HG03457 (cell line): ENCODE measurements at regions not wholly inside any gene's neighbourhood (a gene's known extent, or its start where the extent isn't known, plus 50 kb on each side); places are given as distances from the start of the nearest gene placed in this dataset.

Source experiments
- ATAC-seq: cut with Tn5 transposase; IDR thresholded peaks from one replicate; pipeline ENCODE4 v1.9.1; 2021; ENCODE audit warnings: moderate number of reproducible peaks; ENCODE audit not compliant: unreplicated experiment

DNA sequence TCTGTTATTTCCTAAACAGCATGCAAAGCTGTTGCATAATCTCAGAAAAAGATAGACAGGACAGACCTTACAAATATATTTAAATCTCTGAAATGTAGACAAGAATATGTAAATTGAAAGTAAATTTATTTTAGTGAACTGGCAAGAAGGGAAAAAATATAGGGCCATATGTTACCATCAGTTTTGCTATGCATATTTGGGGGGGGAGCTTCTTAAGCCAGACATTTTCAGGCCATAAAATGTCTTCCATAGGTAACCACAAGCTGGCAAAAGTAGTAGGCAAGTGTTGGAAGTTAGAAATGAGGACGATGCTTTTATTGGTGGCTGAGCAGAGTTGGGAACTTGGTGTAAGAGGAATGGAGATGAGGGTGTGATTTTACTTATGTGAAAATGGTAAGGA, 272.0 kb upstream of the CXXC4 start:
- no peak for ATAC-seq

DNA sequence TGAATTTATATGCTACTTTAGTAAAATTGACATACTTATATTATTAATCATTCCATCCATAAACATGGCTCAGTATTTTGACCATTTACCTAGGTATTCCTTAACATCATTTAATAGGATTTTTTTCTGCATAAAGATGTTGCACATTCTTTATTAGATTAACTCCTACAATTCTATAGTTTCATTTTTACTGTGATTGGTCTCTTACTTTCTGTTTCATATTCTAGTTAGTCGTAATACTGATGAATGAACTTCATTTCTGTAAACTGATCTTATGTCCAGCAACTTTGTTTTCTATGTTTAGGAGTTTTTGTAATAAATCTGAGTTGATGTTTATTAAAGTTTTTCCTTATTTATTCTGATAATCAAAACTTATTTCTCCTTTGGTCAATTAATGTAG, 278.2 kb upstream of the CXXC4 start:
- peak; percentile 84 for ATAC-seq

- no peak for ATAC-seq
Observed at GRCh38 chr4:104795264-104795939, 300.7 kb upstream of the CXXC4 start.

- ATAC-seq = no peak
Observed at GRCh38 chr4:104811727-104812126, 317.0 kb upstream of the CXXC4 start.

GRCh38 chr4:104815665-104816064, 321.0 kb upstream of the CXXC4 start:
- no peak for ATAC-seq

- ATAC-seq = no peak
Observed at GRCh38 chr4:104818579-104818978, 323.9 kb upstream of the CXXC4 start.

DNA sequence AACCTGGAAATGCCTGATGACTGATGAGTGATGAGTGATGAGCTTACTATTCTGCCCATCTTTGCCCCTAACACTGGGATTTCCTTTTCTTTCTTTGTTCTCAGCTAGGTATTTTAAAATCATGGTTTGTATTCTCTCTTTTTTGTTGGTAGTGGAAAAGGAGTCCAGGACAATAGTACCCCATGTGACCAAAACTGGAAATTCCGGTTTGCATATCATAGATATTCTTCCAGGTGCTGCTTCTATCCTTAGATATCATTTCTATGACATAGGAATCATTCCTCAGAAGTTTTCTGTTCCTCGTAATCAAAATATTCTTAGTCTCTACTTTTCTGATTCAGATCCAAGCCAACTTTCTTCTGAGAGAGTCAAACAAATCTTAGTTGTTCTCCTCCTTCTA, 320.5 kb upstream of the TET2 start:
- ATAC-seq = no peak

DNA sequence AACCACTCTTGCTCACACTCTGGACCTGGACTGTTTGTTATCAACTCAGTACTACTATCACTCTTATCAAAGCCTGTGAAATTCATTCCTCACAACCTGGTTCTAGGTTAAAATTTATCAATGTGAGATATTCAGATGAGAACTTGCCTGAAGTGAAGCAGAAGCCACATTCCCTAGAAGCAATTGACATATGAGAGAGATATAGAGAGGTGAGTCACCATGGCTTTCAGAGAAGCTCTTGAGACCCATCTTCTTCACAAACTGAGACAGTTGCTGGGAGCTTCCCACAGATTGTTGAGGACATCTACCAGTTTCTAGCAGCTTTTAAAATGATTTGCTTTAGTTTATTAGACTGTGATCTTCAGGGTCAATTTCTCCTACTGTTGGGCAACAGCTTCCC, 316.9 kb upstream of the TET2 start:
- ATAC-seq = no peak

- peak; percentile 78 for ATAC-seq
Observed at GRCh38 chr4:104848597-104849225, 298.0 kb upstream of the TET2 start.

- no peak for ATAC-seq
Observed at GRCh38 chr4:104859601-104860237, 287.0 kb upstream of the TET2 start.

DNA sequence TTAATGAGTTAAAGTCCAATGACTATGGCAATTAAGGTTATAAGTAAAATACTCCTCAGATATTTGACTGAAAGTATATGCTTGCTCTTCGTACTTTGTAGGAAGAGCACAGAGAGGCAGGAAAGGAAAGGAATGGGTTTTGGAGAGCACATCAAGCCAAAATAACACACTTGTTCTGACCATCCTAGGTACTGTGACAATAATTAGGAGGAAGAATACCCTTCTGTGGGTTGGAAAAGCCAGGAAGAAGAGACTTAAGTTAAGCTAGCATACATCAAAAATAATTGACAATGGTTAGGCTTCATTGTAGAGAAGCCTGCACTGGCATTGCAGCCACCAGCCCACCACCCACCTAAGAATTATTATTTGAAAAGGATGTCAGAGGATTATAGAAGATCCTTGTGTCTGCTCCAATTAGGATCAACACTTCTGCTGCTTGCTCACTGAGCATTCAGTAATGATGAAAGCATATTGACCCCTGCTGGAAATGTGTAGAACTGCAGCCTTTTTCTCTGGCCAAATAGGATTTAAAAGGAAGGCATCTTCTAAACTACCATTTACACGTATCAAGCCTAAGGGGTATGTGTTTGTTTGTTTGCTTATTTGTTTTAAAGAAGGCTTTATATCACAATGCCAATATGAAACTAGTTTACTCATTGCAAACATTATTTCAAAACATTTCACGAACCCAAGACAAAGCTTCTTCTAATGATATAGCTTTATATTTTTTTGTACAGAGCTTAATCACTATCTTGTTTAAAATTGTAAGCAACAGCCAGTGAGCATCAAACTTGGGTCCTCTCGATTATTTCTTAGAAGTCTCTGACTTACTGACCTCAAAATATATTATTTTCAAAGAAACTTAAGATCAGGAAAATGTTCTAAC, 286.2 kb upstream of the TET2 start:
- no peak for ATAC-seq

DNA sequence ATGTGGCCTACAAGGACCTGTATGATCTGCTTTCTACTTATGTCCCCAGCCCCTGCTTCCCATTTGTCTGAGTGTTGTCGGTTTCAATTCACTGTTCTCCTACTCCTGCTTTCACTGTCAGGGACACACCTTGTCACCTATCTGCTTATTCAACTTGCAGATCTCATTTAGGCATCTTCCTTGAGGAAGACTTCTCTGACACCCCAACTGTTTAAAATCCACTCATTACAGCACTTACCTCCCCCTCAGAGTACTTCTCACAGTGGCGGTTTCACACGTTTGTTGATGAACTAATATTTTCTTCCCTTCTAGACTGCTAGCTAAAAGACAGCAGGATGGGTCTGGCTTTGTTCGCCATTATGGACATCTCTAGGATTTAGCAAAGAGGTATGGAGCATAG, 279.9 kb upstream of the TET2 start:
- no peak for ATAC-seq

- ATAC-seq = peak; percentile 25
Observed at GRCh38 chr4:104868533-104868932, 278.1 kb upstream of the TET2 start.

DNA sequence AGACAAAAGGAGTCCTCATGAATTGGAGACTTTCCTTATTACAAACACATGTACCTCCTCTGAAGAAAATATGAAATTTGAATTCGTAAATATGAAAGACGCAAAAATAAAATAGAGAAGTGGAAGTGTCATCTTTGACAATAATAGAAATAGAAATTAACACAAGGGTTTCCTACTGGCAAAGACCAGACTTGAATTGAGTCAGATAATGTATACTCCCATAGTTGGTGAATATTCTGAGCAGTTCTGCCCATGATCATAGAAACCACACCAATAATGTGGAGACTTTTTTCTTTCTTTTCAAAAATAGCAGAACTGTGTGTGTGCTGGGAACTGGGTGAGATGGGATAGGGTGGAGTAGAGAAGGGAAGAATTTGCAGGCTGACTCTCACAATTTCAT, 277.7 kb upstream of the TET2 start:
- peak; percentile 89 for ATAC-seq

GRCh38 chr4:104869831-104870230, 276.8 kb upstream of the TET2 start:
- ATAC-seq = no peak

- no peak for ATAC-seq
Observed at GRCh38 chr4:104870495-104871233, 276.0 kb upstream of the TET2 start.

DNA sequence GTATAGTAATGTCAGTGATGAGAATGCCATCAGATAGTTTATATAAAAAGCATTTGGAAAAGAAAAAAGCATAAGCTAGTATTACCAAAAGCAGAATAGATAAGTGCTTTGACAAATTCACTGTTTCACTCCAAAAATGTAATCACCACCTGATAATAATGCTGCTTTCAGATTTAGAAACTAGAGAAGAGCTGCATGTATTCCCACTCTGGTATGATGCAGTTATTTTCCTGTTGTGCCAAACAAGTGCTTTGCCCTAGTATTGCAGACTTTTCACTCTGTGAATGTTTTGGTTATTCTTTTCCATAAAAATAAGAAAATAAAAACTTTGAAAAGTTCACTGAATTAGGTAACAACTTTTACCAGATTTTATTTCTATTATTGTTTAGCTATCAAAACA, 267.7 kb upstream of the TET2 start:
- ATAC-seq = no peak

GRCh38 chr4:104879367-104879766, 267.3 kb upstream of the TET2 start:
- ATAC-seq = no peak

DNA sequence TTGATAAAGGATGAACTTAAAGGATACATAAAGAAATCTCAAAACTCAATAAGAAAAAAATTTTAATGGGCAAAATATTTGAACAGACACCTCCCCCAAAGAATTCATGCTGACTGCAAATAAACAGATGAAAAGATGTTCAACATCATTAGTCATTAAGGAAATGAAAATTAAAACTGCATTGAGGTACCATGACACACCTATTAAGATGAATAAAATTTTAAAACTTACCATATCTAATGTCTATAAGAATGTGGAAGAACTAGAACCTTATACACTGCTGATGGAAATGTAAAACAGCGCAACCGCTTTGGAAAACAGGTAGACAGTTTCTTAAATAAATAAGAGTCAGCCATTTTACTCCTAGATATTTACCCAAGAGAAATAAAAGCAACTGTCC, 266.8 kb upstream of the TET2 start:
- no peak for ATAC-seq

DNA sequence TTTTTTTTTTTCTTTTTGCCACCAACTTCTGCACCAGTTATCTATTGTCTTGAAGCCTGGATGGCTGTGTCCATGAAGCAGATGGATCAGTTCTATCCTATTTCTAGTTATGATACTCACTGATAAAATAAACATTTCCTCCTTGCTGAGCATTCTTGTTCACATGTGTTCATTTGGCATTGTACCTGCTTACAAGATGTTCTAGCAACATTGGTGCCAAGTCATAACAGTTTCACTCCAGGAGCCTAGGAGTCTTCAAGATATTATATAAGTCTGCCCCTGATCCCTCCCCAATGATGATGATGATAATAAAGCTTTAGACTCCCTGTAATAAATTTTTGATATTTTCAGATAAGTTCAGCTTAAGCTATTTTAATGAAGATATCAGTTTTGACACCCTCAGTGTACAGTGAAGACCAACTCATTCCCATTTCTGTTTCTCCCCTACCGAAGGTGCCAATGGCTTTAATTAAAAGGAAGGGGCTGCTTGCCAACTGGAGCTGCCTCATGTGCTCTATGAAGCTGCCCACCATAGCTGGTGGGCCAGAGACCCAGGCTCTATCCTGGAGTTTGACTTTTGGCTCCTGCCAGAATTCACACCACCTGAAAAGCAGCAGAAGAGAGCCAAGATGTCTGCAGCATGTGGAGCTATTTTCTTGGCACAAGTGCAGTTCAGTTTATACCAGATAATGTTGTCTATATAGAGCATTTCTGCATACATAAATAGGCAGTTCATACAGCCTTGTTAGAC, 265.4 kb upstream of the TET2 start:
- no peak for ATAC-seq
